Left ventricle myocardium inferior (tissue), 1 donor: ENCODE measurements at regions not wholly inside any gene's neighbourhood (a gene's known extent, or its start where the extent isn't known, plus 50 kb on each side); places are given as distances from the start of the nearest gene placed in this dataset.

Source experiments
- DNase-seq: peaks from one replicate; pipeline ENCODE4 v3.0.0-alpha.2; 2020
- H3K27ac ChIP-seq: fragments of 200-600 bp; replicated peaks from 2 replicates; pipeline ENCODE4 v1.8.0; 2021
- H3K27me3 ChIP-seq: fragments of 200-600 bp; 2 replicates; pipeline ENCODE4 v1.8.0; 2021; ENCODE audit warnings: low read depth
- H3K36me3 ChIP-seq: fragments of 200-600 bp; 2 replicates; pipeline ENCODE4 v1.8.0; 2021
- H3K4me1 ChIP-seq: fragments of 200-600 bp; 2 replicates; pipeline ENCODE4 v1.8.0; 2021
- H3K4me3 ChIP-seq: fragments of 200-600 bp; 2 replicates; pipeline ENCODE4 v1.8.0; 2021; ENCODE audit warnings: mild to moderate bottlenecking, moderate library complexity
- H3K9me3 ChIP-seq: fragments of 200-600 bp; replicated peaks from 2 replicates; pipeline ENCODE4 v1.8.0; 2021
- CTCF ChIP-seq: fragments of 200-600 bp; IDR thresholded peaks from 2 replicates; pipeline ENCODE4 v1.8.0; 2021; ENCODE audit warnings: antibody characterized with exemption, mild to moderate bottlenecking, borderline replicate concordance
- intact Hi-C: fragments of 100-400 bp; cut with micrococcal nuclease; formaldehyde crosslinking; loops from one replicate; pipeline ENCODE4 v1.11.0; 2022
- donor health status: DM: no; HTN: yes; CAD: no; lungs with severe emphysema.

GRCh38 chr7:113812591-113813255 lies 106.1 kb downstream of the PPP1R3A start:
- H3K4me3 ChIP-seq: no peak overlapping the region
- H3K4me1 ChIP-seq: peaks cover 9% of the 10 kb centered on the region
- DNase-seq: no peak
- intact Hi-C loops: no loop called here
- no peaks in the 10 kb centered on the region for H3K36me3 ChIP-seq
- H3K9me3 ChIP-seq: no peaks in the 10 kb centered on the region
- no peak for TF ChIP-seq CTCF
- no peaks in the 10 kb centered on the region for H3K27me3 ChIP-seq
- no peak overlapping the region for H3K27ac ChIP-seq

GRCh38 chr7:113810080-113810744 lies 108.6 kb downstream of the PPP1R3A start:
- Histone ChIP-seq H3K27me3 (no peaks in the 10 kb centered on the region), H3K4me3 (no peak overlapping the region), H3K9me3 (no peaks in the 10 kb centered on the region), H3K36me3 (no peaks in the 10 kb centered on the region), H3K4me1 (peaks cover 7% of the 10 kb centered on the region), H3K27ac (no peak overlapping the region)
- DNase-seq: no peak
- TF ChIP-seq CTCF: no peak
- intact Hi-C loops: no loop called here

GRCh38 chr7:113809581-113809980 lies 109.2 kb downstream of the PPP1R3A start:
- H3K27ac ChIP-seq: no peak overlapping the region

GRCh38 chr7:113806633-113807327 lies 112.0 kb downstream of the PPP1R3A start:
- Histone ChIP-seq H3K4me3 (no peak overlapping the region), H3K4me1 (no peaks in the 10 kb centered on the region), H3K27ac (no peak overlapping the region), H3K9me3 (no peaks in the 10 kb centered on the region), H3K36me3 (no peaks in the 10 kb centered on the region), H3K27me3 (no peaks in the 10 kb centered on the region)
- TF ChIP-seq CTCF: no peak
- intact Hi-C loops: no loop called here
- no peak for DNase-seq

More at GRCh38 chr7:113809581-113809980, 109.2 kb downstream of the PPP1R3A start:
- Histone ChIP-seq H3K27me3 (no peaks in the 10 kb centered on the region), H3K4me1 (peaks cover 7% of the 10 kb centered on the region), H3K4me3 (no peak overlapping the region), H3K9me3 (no peaks in the 10 kb centered on the region), H3K36me3 (no peaks in the 10 kb centered on the region)
- TF ChIP-seq CTCF: no peak
- DNase-seq: no peak
- intact Hi-C loops: no loop called here

GRCh38 chr7:113805976-113806375 lies 112.8 kb downstream of the PPP1R3A start:
- intact Hi-C loops: no loop called here
- no peaks in the 10 kb centered on the region for H3K36me3 ChIP-seq
- no peaks in the 10 kb centered on the region for H3K27me3 ChIP-seq
- no peak for TF ChIP-seq CTCF
- no peaks in the 10 kb centered on the region for H3K9me3 ChIP-seq
- H3K4me1 ChIP-seq: no peaks in the 10 kb centered on the region
- H3K27ac ChIP-seq: no peak overlapping the region
- no peak for DNase-seq
- no peak overlapping the region for H3K4me3 ChIP-seq
